ENCODE measurements at regions not wholly inside any gene's neighbourhood (a gene's known extent, or its start where the extent isn't known, plus 50 kb on each side); places are given as distances from the start of the nearest gene placed in this dataset.

- no peak for DNase-seq
- intact Hi-C loops (cut with DNase I; ENCODE audit: low total_unique reads) (no loop called here), in situ Hi-C loops (cut with MboI; ENCODE audit: low sequenced_read_pairs in 4 of 4) (no loop called here)
- TF ChIP-seq POLR2A (IDR thresholded peaks at IDR 0.05) (no peak), CTCF (IDR thresholded peaks at IDR 0.05 in 4 of 5, conservative IDR thresholded peaks at IDR 0.05 in 1 of 5) (no peak)
- H3K27ac ChIP-seq: no peak overlapping the region
- H3K4me3 ChIP-seq: no peak overlapping the region
- H3K36me3 ChIP-seq: no peaks in the 10 kb centered on the region
- no peaks in the 10 kb centered on the region for H3K9me3 ChIP-seq
- peaks cover 6 to 14% of the 10 kb centered on the region in 2 donors for H3K4me1 ChIP-seq
- ATAC-seq: no peak
- no peaks in the 10 kb centered on the region for H3K27me3 ChIP-seq
Measured at GRCh38 chr2:128812183-128812940, 493.7 kb upstream of the HS6ST1 start.

GRCh38 chr2:128813352-128814034 is 494.8 kb upstream of the HS6ST1 start:
- no peak for ATAC-seq
- Histone ChIP-seq H3K4me1 (peaks cover 5 to 13% of the 10 kb centered on the region in 2 donors), H3K27ac (no peak overlapping the region), H3K4me3 (no peak overlapping the region), H3K9me3 (no peaks in the 10 kb centered on the region), H3K36me3 (no peaks in the 10 kb centered on the region), H3K27me3 (no peaks in the 10 kb centered on the region)
- intact Hi-C loops (cut with DNase I; ENCODE audit: low total_unique reads): no loop called here
- DNase-seq: no peak
- in situ Hi-C loops (cut with MboI; ENCODE audit: low sequenced_read_pairs in 4 of 4): no loop called here
- no peak for TF ChIP-seq CTCF (IDR thresholded peaks at IDR 0.05 in 4 of 5, conservative IDR thresholded peaks at IDR 0.05 in 1 of 5)
- TF ChIP-seq POLR2A (IDR thresholded peaks at IDR 0.05): no peak

- no peaks in the 10 kb centered on the region for H3K27me3 ChIP-seq
Measured at GRCh38 chr2:128815248-128815647, 496.6 kb upstream of the HS6ST1 start.

GRCh38 chr2:128817171-128817570 is 498.5 kb upstream of the HS6ST1 start:
- H3K4me3 ChIP-seq: no peak overlapping the region
- in situ Hi-C loops (cut with MboI; ENCODE audit: low sequenced_read_pairs in 4 of 4): no loop called here
- H3K4me1 ChIP-seq: no peaks in the 10 kb centered on the region
- TF ChIP-seq CTCF (IDR thresholded peaks at IDR 0.05 in 4 of 5, conservative IDR thresholded peaks at IDR 0.05 in 1 of 5): no peak
- TF ChIP-seq POLR2A (IDR thresholded peaks at IDR 0.05): no peak
- no peaks in the 10 kb centered on the region for H3K27me3 ChIP-seq
- DNase-seq: no peak
- H3K9me3 ChIP-seq: no peaks in the 10 kb centered on the region
- intact Hi-C loops (cut with DNase I; ENCODE audit: low total_unique reads): no loop called here
- no peak overlapping the region for H3K27ac ChIP-seq
- no peaks in the 10 kb centered on the region for H3K36me3 ChIP-seq
- ATAC-seq: no peak

More at GRCh38 chr2:128815248-128815647, 496.6 kb upstream of the HS6ST1 start:
- DNase-seq (no peak), ATAC-seq (no peak)
- Histone ChIP-seq H3K36me3 (no peaks in the 10 kb centered on the region), H3K4me3 (no peak overlapping the region), H3K9me3 (no peaks in the 10 kb centered on the region), H3K4me1 (no peaks in the 10 kb centered on the region), H3K27ac (no peak overlapping the region)
- in situ Hi-C loops (cut with MboI; ENCODE audit: low sequenced_read_pairs in 4 of 4) (no loop called here), intact Hi-C loops (cut with DNase I; ENCODE audit: low total_unique reads) (no loop called here)
- TF ChIP-seq CTCF (IDR thresholded peaks at IDR 0.05 in 4 of 5, conservative IDR thresholded peaks at IDR 0.05 in 1 of 5): no peak
- TF ChIP-seq POLR2A (IDR thresholded peaks at IDR 0.05): no peak
